ENCODE measurements at regions not wholly inside any gene's neighbourhood (a gene's known extent, or its start where the extent isn't known, plus 50 kb on each side); places are given as distances from the start of the nearest gene placed in this dataset.

GRCh38 chr12:95358111-95359083 is 115.6 kb upstream of the METAP2 start:
- TF ChIP-seq CTCF (IDR thresholded peaks at IDR 0.05) (no peak), POLR2AphosphoS5 (IDR thresholded peaks at IDR 0.05) (no peak)
